Left renal cortex interstitium (tissue), 4 donors: ENCODE measurements at regions not wholly inside any gene's neighbourhood (a gene's known extent, or its start where the extent isn't known, plus 50 kb on each side); places are given as distances from the start of the nearest gene placed in this dataset.
"Not testable (repeated sequence)": the region's sequence is repeated elsewhere in the genome, so short reads cannot be mapped to it uniquely, and the experiment has no call there.

ENCODE experiments used
- DNase-seq, 4 donors: peaks; one replicate each; pipeline ENCODE4 v3.0.0-alpha.2; 2013; ENCODE audit warnings: low read depth in 4 of 4, low spot score in 2 of 4, missing footprints in 1 of 4

- DNase-seq: no peak
Observed at GRCh38 chr22:22123118-22123959, 121.2 kb upstream of the VPREB1 start.

DNA sequence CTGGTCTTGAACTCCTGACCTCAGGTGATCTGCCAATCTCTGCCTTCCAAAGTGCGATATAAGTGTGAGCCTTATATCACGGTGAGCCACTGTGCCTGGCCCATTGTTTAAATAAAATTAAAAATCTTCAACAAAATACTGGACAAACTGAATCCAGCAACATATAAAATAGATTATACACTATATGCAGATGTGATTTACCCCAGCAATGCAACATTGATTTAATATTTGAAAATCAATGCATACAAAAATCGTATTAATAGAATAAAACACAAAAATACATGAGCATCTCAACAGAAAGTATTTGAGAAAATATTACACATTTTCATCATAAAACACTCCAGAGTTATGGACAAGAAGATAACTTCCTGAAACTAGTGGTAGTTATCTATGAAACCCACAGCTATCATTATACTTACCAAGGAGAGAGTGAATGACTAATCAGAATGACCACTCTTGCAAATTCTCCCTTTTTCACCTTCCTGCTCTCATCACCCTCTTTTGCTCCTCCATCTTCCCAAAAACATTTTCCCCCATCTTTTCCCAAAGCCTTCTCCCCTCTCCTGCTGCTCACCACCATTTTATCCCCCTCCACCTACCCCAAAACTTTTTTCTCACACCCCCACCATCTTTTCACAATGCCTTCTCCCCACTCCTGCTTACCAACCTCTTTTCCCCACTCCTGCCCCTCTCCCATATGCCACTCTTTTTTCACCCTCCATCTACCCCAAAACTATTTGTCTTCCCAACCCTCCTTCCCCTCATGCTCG, 122.1 kb upstream of the VPREB1 start:
- DNase-seq: no peak

GRCh38 chr22:22121445-22121844, 123.1 kb upstream of the VPREB1 start:
- no peak for DNase-seq

DNA sequence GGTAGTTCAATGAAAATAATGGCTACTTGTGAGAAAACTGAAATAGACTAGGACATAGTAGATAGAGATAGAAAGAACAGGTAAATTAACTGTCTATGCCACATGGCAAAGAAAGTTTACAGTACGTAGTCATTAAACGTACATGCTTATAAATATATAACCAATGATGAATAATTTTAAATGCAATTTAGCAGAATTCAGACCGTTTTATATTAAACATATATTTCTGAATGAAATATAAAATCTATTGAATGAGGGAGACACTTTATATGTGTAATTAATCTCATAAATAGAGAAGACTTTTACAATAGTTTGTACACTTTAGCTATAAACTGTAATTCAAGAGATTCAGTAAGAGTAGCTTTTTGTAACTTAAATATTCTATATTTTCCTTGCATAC, 124.4 kb upstream of the VPREB1 start:
- no peak for DNase-seq

DNA sequence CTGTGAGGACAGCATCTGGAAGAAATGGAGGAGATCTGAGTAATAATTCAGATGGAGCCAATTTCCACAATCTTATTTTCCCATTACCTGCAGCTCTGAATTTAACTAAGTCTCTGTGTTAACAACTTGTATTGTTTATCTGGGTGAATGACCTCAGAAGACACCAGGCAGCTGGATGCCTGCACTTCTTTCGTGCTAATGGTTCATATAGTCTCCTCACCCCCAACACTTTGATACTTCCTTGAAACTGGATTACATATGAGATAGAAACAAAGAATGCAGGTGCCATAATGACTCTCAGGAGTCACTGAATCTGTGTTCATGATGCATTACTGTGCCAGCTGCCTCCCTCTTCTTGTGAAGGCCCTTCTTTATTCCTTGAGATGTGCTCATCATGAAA, 125.6 kb upstream of the VPREB1 start:
- no peak for DNase-seq

- DNase-seq: not testable (repeated sequence)
Observed at GRCh38 chr22:22117864-22118544, 126.6 kb upstream of the VPREB1 start.

- not testable (repeated sequence) for DNase-seq
Observed at GRCh38 chr22:22116997-22117770, 127.4 kb upstream of the VPREB1 start.

- no peak for DNase-seq
Observed at GRCh38 chr22:22113701-22114100, 130.9 kb upstream of the VPREB1 start.

GRCh38 chr22:22112533-22113294, 130.1 kb upstream of the TOP3B start:
- no peak for DNase-seq

- no peak for DNase-seq
Observed at GRCh38 chr22:22111983-22112382, 129.4 kb upstream of the TOP3B start.

GRCh38 chr22:22111267-22111751, 128.7 kb upstream of the TOP3B start:
- peak in 2 of 4 donors; percentile 0 to 1 for DNase-seq

DNA sequence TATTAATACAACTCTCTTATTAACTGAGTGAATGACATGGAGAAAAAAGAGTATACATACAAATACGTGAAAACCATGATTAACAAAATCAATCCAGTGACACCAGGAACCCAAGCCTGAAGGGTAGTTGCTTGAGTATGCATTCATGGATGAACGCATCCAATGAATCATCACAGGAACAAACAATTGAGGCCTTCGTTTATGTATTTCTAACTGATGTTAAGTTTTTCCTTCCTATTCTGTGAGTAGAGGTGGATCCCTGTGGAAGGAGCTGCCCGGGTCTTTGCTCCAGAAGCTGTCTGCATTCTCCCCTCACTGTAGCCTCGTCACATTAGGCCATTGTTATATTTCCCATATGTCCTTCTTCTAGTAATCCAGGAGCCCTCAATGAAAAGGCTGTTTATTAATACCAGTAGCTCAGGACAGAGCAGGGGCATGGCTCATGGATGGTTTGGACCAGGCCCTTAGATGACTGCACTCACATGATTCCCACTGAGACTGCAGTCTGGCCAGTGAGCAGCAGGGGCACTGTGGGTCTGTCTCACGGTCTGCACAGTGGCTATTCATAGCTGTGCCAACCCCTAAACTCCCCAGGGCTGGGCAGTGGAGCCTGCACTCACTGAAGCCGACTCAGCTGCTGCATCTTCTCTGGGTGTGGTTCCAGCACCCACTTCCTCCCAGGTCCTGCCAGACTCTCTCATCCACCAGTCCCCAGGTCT, 128.1 kb upstream of the TOP3B start:
- peak; percentile 23 to 68 (median 28) for DNase-seq

DNA sequence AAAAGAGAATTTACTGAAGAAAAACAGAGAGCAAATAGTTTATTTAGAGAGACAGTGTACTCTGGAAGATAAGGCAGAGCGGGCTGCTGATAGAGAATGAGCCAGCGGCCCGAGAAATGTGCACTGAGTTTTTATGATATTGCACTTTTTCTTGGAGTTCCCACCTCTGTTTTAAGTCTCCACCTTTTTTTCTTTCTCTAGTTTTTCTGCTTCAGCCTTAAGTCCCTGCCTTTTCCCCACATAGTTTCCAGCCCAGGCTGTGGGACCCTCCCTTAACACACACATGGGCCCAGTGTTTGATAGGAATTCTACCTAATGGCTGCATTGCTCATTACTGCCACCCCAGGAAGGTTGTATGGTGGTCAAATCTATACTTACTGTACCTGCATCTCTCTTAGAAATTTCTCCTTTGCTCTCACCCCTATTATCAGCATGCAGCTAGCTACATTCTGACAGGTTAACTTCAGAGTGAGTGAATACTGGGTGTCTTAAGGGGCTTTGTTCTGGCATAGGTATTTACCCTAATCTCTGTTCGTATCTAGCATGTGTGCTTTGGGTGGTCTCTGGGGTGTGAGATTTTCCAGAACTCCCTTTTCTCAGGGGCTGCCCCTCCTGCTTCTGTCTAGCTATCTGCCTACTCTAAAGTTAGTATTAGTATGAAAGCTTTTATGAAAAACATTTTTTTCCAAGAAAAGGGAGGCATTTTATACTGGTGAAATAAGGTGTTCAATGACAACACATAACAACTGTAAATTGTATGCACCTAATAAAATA, 127.3 kb upstream of the TOP3B start:
- no peak for DNase-seq

GRCh38 chr22:22106855-22107254, 124.3 kb upstream of the TOP3B start:
- no peak for DNase-seq

- no peak for DNase-seq
Observed at GRCh38 chr22:22105364-22105763, 122.8 kb upstream of the TOP3B start.

DNA sequence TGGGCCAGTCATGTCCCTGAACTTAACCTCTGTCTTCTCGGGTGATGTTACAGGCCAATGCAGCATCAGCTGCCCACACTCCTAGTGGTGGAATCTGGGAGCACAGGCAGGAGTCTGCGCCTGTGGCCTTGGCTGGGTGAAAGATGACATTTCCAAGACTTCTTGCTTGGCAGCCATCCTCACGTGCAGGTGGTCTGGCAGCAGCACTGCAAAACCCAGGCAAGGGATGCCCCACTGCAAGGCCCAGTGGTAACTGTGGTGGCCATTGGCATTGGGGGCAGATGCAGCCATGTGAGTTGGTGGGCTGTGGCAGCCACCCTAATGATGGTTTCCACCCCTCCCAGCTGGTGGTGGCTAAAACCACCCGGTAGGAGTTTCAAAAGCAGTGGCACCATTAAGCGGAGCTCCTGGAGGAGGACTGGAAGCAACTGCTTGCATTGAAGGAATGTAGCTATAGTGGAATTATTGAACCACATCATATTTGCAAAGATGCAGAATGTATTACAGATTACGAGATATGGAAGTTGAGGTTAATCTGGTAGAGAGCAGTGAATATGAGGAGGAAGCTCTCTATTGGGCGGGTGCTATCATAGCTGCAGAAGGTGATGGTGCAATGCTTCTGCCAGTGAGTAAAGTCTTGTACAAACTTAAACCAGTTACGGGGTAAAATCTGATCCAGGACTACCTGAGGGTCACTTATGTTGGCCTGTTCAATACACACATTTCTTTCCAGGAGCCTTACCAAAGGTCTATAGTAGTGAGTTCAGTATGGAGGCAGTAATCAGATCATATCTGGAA, 120.7 kb upstream of the TOP3B start:
- DNase-seq: no peak
